Tibial nerve (tissue), 4 donors: ENCODE measurements at regions not wholly inside any gene's neighbourhood (a gene's known extent, or its start where the extent isn't known, plus 50 kb on each side); places are given as distances from the start of the nearest gene placed in this dataset.

Experiments
- DNase-seq, 2 donors: peaks; one replicate each; pipeline ENCODE4 v3.0.0-alpha.2; 2019; ENCODE audit warnings: low spot score in 2 of 2
- H3K27ac ChIP-seq, 4 donors: fragments of 200-600 bp; sonication (generic) in 3 of 4; one replicate each; pipeline ENCODE4 v1.5.1; 2017 to 2019; ENCODE audit warnings: mild to moderate bottlenecking in 1 of 4
- H3K27me3 ChIP-seq, 2 donors: fragments of 200-600 bp; sonication (generic) in 1 of 2; one replicate each; pipeline versions ENCODE4 v1.5.1 to v1.6.0; 2017 to 2019
- H3K36me3 ChIP-seq, 3 donors: fragments of 200-600 bp; sonication (generic); one replicate each; pipeline ENCODE4 v1.5.1; 2018 to 2019
- H3K4me1 ChIP-seq, 4 donors: fragments of 200-600 bp; sonication (generic) in 3 of 4; one replicate each; pipeline ENCODE4 v1.5.1; 2017 to 2019
- H3K4me3 ChIP-seq, 4 donors: fragments of 200-600 bp; sonication (generic) in 3 of 4; one replicate each; pipeline ENCODE4 v1.5.1; 2017 to 2019; ENCODE audit warnings: mild to moderate bottlenecking in 1 of 4, moderate library complexity in 1 of 4
- H3K9me3 ChIP-seq, 4 donors: fragments of 200-600 bp; sonication (generic) in 3 of 4; one replicate each; pipeline ENCODE4 v1.5.1; 2017 to 2019
- EP300 ChIP-seq, 2 donors: sonication (generic); formaldehyde crosslinking; IDR thresholded peaks; one replicate each; pipeline ENCODE4 v1.6.1; 2017; ENCODE audit warnings: antibody characterized with exemption in 2 of 2, mild to moderate bottlenecking in 1 of 2
- POLR2A ChIP-seq, 2 donors: fragments of 450-650 bp; IDR thresholded peaks; one replicate each; pipeline ENCODE4 v1.6.1; 2017; ENCODE audit warnings: antibody characterized with exemption in 2 of 2, mild to moderate bottlenecking in 2 of 2, moderate library complexity in 2 of 2
- WGBS, 2 donors: methylation state at CpG; one replicate each; pipeline ENCODE4 v1.1.5; 2018; 5-methylcytosine and 5-hydroxymethylcytosine counted together
- TF ChIP-seq, protein P1 (sequence below), 5 experiments: fragments of 200-600 bp in 3 of 5; fragments of 450-650 bp in 2 of 5; sonication (generic) in 3 of 5; IDR thresholded peaks; one replicate each; pipeline ENCODE4 v1.5.1; 2016 to 2019; ENCODE audit warnings: antibody characterized with exemption in 5 of 5, mild to moderate bottlenecking in 3 of 5, moderate library complexity in 2 of 5

DNA sequence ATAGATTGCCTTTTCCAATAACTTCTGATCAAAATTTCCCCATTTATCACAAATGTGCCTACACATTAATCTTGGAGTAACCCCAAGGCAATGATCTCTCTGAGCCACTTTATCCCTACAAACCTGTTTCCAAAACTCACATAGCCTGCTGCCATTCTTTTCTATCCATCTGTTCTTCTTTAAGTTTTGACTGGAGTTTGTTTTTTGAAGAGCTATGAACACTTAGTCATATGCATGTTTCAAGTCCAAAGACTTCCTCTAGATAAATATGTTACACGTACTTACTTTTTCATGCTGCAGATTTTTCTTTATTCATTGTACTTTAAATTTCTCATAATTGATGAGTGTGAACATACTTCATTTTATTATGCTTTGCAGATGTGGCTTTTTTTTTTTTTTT, 488.9 kb upstream of the CITED2 start:
- Histone ChIP-seq H3K4me3 (no peak overlapping the region), H3K36me3 (no peaks in the 10 kb centered on the region), H3K9me3 (no peaks in the 10 kb centered on the region), H3K27me3 (no peaks in the 10 kb centered on the region), H3K4me1 (no peaks in the 10 kb centered on the region), H3K27ac (no peak overlapping the region)
- DNase-seq, result no peak
- TF ChIP-seq, protein P1, sequence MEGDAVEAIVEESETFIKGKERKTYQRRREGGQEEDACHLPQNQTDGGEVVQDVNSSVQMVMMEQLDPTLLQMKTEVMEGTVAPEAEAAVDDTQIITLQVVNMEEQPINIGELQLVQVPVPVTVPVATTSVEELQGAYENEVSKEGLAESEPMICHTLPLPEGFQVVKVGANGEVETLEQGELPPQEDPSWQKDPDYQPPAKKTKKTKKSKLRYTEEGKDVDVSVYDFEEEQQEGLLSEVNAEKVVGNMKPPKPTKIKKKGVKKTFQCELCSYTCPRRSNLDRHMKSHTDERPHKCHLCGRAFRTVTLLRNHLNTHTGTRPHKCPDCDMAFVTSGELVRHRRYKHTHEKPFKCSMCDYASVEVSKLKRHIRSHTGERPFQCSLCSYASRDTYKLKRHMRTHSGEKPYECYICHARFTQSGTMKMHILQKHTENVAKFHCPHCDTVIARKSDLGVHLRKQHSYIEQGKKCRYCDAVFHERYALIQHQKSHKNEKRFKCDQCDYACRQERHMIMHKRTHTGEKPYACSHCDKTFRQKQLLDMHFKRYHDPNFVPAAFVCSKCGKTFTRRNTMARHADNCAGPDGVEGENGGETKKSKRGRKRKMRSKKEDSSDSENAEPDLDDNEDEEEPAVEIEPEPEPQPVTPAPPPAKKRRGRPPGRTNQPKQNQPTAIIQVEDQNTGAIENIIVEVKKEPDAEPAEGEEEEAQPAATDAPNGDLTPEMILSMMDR (IDR thresholded peaks at IDR 0.05), result no peak
- TF ChIP-seq EP300 (IDR thresholded peaks at IDR 0.05), result no peak
- no peak for TF ChIP-seq POLR2A (IDR thresholded peaks at IDR 0.05)
- WGBS, 2 donors, result 66 to 69% methylated on average over 1 of the region's 1 CpG

DNA sequence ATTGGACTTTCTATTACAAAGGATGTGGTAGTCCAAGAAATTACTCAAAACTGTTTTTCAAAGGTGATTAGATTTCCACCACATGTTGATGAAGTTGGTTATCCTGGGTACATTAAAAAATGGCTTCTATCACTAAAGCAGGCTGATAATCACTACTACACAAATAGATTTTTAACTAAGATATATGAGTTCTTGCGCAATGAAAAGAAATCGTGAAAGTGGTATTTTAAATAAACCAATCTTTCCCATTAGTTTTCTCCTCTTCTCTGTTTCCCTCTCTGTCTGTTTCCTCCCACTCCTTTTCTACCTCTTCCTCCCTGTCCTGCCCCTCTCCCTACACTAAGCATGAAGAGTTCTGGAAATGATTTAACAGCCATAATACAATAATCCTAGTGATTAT, 487.9 kb upstream of the CITED2 start:
- TF ChIP-seq EP300 (IDR thresholded peaks at IDR 0.05) (no peak), POLR2A (IDR thresholded peaks at IDR 0.05) (no peak)
- TF ChIP-seq, protein P1 (IDR thresholded peaks at IDR 0.05), result no peak
- Histone ChIP-seq H3K4me3 (no peak overlapping the region), H3K27me3 (no peaks in the 10 kb centered on the region), H3K27ac (no peak overlapping the region), H3K9me3 (no peaks in the 10 kb centered on the region), H3K36me3 (no peaks in the 10 kb centered on the region), H3K4me1 (no peaks in the 10 kb centered on the region)
- 76 to 84% methylated on average over 2 of the region's 2 CpGs for WGBS, 2 donors
- DNase-seq, result no peak

DNA sequence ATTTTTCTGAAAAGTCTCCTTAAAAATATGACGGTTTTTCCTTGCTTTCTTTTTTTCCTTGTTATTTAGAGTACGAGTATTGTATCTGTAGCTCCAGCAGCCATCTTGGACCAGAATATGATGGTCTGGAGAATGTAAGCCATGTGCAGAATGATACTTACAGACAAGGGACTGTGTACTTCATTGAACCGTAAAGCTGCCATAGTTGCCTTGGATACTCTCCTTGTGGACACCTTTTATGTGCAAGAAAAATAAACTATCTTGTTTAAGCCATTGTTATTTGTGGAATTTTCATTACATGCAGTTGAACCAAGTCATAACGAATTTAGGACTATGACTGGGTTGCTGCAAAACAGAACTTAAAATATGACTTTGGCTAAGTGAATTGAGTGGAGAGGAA, 485.8 kb upstream of the CITED2 start:
- H3K36me3 ChIP-seq, result no peaks in the 10 kb centered on the region
- H3K27ac ChIP-seq, result no peak overlapping the region
- 91 to 94% methylated on average over 4 of the region's 4 CpGs for WGBS, 2 donors
- TF ChIP-seq EP300 (IDR thresholded peaks at IDR 0.05) (no peak), POLR2A (IDR thresholded peaks at IDR 0.05) (no peak)
- TF ChIP-seq, protein P1 (IDR thresholded peaks at IDR 0.05), result no peak
- DNase-seq, result no peak
- H3K27me3 ChIP-seq, result no peaks in the 10 kb centered on the region
- H3K4me1 ChIP-seq, result peaks cover 0 to 5% (median 0%) of the 10 kb centered on the region in 4 donors
- no peaks in the 10 kb centered on the region for H3K9me3 ChIP-seq
- H3K4me3 ChIP-seq, result no peak overlapping the region

DNA sequence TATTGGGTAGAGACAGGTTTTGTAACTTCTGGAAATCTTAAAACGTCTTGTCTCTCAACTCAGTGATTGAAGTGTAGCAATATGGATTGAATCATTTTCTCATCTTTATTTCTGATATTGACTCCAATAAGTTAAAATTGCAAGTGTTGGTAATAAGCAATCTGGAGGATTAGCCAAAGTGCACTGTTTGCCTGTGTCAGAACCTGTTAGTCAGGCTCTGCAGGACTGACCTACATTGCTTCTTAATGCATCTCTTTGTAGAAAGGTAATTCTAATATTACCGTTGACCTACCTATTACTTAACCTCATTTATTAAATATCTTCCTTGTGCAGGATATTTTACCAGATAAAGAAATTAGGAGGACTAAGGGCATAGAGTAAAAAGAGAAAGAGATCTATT, 484.0 kb upstream of the CITED2 start:
- 89% methylated on average over 2 of the region's 2 CpGs for WGBS, 2 donors
- no peak for DNase-seq
- Histone ChIP-seq H3K36me3 (no peaks in the 10 kb centered on the region), H3K27ac (no peak overlapping the region), H3K4me3 (no peak overlapping the region), H3K9me3 (no peaks in the 10 kb centered on the region), H3K4me1 (peaks cover 0 to 8% (median 0%) of the 10 kb centered on the region in 4 donors), H3K27me3 (no peaks in the 10 kb centered on the region)
- TF ChIP-seq, protein P1 (IDR thresholded peaks at IDR 0.05), result no peak
- TF ChIP-seq POLR2A (IDR thresholded peaks at IDR 0.05), result no peak
- TF ChIP-seq EP300 (IDR thresholded peaks at IDR 0.05), result no peak

DNA sequence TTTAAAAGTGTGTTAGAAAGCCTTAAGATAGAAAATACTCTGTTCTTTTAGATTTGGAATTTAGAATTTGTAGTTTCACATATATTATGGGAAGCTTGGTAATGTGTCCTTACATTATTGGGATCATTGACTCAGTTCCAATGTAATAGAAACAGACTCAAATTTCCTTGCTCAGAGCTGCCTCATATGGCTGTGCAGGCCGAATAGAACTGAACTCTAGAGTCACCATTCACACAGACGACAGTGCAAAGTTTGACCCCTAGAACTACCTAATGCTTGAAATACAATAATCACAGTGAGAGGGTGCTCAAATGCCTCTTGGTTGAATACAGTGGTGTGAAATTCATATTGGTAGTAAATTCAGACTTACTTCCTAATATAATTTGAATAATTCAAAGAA, 482.7 kb upstream of the CITED2 start:
- H3K27me3 ChIP-seq, result no peaks in the 10 kb centered on the region
- WGBS, 2 donors, result 34 to 49% methylated on average over 2 of the region's 2 CpGs
- TF ChIP-seq, protein P1 (IDR thresholded peaks at IDR 0.05), result no peak
- no peak for TF ChIP-seq POLR2A (IDR thresholded peaks at IDR 0.05)
- no peak for TF ChIP-seq EP300 (IDR thresholded peaks at IDR 0.05)
- H3K27ac ChIP-seq, result no peak overlapping the region
- no peak for DNase-seq
- H3K9me3 ChIP-seq, result no peaks in the 10 kb centered on the region
- no peaks in the 10 kb centered on the region for H3K36me3 ChIP-seq
- H3K4me1 ChIP-seq, result peaks cover 0 to 11% (median 0%) of the 10 kb centered on the region in 4 donors
- H3K4me3 ChIP-seq, result no peak overlapping the region
